ENCODE measurements at regions not wholly inside any gene's neighbourhood (a gene's known extent, or its start where the extent isn't known, plus 50 kb on each side); places are given as distances from the start of the nearest gene placed in this dataset.
"Not testable (repeated sequence)": the region's sequence is repeated elsewhere in the genome, so short reads cannot be mapped to it uniquely, and the experiment has no call there.

GRCh38 chr3:135393898-135394525 lies 571.5 kb upstream of the PPP2R3A start:
- no peak for DNase-seq (ENCODE audit: low read depth in 2 of 2)

GRCh38 chr3:135412475-135412874 lies 553.1 kb upstream of the PPP2R3A start:
- DNase-seq (ENCODE audit: low read depth in 2 of 2) = no peak

- DNase-seq (ENCODE audit: low read depth in 2 of 2) = no peak
Observed at GRCh38 chr3:135416182-135416581, 549.3 kb upstream of the PPP2R3A start.

GRCh38 chr3:135419155-135419554 lies 546.4 kb upstream of the PPP2R3A start:
- no peak for DNase-seq (ENCODE audit: low read depth in 2 of 2)

GRCh38 chr3:135426508-135426907 lies 539.0 kb upstream of the PPP2R3A start:
- DNase-seq (ENCODE audit: low read depth in 2 of 2) = no peak

- DNase-seq (ENCODE audit: low read depth in 2 of 2) = no peak
Observed at GRCh38 chr3:135432402-135432801, 533.1 kb upstream of the PPP2R3A start.

- DNase-seq (ENCODE audit: low read depth in 2 of 2) = not testable (repeated sequence)
Observed at GRCh38 chr3:135438889-135439597, 526.5 kb upstream of the PPP2R3A start.

GRCh38 chr3:135439632-135440031 lies 525.9 kb upstream of the PPP2R3A start:
- DNase-seq (ENCODE audit: low read depth in 2 of 2) = not testable (repeated sequence)

- DNase-seq (ENCODE audit: low read depth in 2 of 2) = no peak
Observed at GRCh38 chr3:135440233-135440632, 525.3 kb upstream of the PPP2R3A start.

GRCh38 chr3:135440746-135441145 lies 524.8 kb upstream of the PPP2R3A start:
- DNase-seq (ENCODE audit: low read depth in 2 of 2) = no peak

- DNase-seq (ENCODE audit: low read depth in 2 of 2) = no peak
Observed at GRCh38 chr3:135444058-135444457, 521.5 kb upstream of the PPP2R3A start.

- DNase-seq (ENCODE audit: low read depth in 2 of 2) = no peak
Observed at GRCh38 chr3:135447483-135447882, 518.0 kb upstream of the PPP2R3A start.

GRCh38 chr3:135448520-135448919 lies 517.0 kb upstream of the PPP2R3A start:
- no peak for DNase-seq (ENCODE audit: low read depth in 2 of 2)

GRCh38 chr3:135449046-135449445 lies 516.5 kb upstream of the PPP2R3A start:
- no peak for DNase-seq (ENCODE audit: low read depth in 2 of 2)

GRCh38 chr3:135451037-135451785 lies 514.3 kb upstream of the PPP2R3A start:
- no peak for DNase-seq (ENCODE audit: low read depth in 2 of 2)

- DNase-seq (ENCODE audit: low read depth in 2 of 2) = no peak
Observed at GRCh38 chr3:135452881-135453280, 512.6 kb upstream of the PPP2R3A start.

GRCh38 chr3:135453326-135453725 lies 512.2 kb upstream of the PPP2R3A start:
- no peak for DNase-seq (ENCODE audit: low read depth in 2 of 2)

- no peak for DNase-seq (ENCODE audit: low read depth in 2 of 2)
Observed at GRCh38 chr3:135454890-135455289, 510.6 kb upstream of the PPP2R3A start.

- no peak for DNase-seq (ENCODE audit: low read depth in 2 of 2)
Observed at GRCh38 chr3:135456108-135456790, 509.3 kb upstream of the PPP2R3A start.

- DNase-seq (ENCODE audit: low read depth in 2 of 2) = no peak
Observed at GRCh38 chr3:135458541-135459322, 506.8 kb upstream of the PPP2R3A start.

GRCh38 chr3:135460273-135460672 lies 505.3 kb upstream of the PPP2R3A start:
- DNase-seq (ENCODE audit: low read depth in 2 of 2) = no peak
